NCI-H69 (cell line): ENCODE measurements at regions not wholly inside any gene's neighbourhood (a gene's known extent, or its start where the extent isn't known, plus 50 kb on each side); places are given as distances from the start of the nearest gene placed in this dataset.

Source experiments
- DNase-seq: peaks from one replicate; lab custom pipeline; 2025; lab: John Stamatoyannopoulos, UW

- DNase-seq: no peak
Measured at GRCh38 chr11:79578116-79578515, 137.3 kb upstream of the TENM4 start.

GRCh38 chr11:79575701-79576100 is 134.9 kb upstream of the TENM4 start:
- DNase-seq: no peak

GRCh38 chr11:79570104-79570503 is 129.3 kb upstream of the TENM4 start:
- no peak for DNase-seq

GRCh38 chr11:79564288-79564925 is 123.6 kb upstream of the TENM4 start:
- no peak for DNase-seq

GRCh38 chr11:79561496-79561895 is 120.7 kb upstream of the TENM4 start:
- no peak for DNase-seq

GRCh38 chr11:79550809-79551208 is 110.0 kb upstream of the TENM4 start:
- DNase-seq: no peak

- no peak for DNase-seq
Measured at GRCh38 chr11:79547256-79547655, 106.4 kb upstream of the TENM4 start.

GRCh38 chr11:79546351-79546750 is 105.5 kb upstream of the TENM4 start:
- no peak for DNase-seq

- DNase-seq: no peak
Measured at GRCh38 chr11:79544361-79544760, 103.5 kb upstream of the TENM4 start.

- DNase-seq: no peak
Measured at GRCh38 chr11:79543101-79543500, 102.3 kb upstream of the TENM4 start.

- no peak for DNase-seq
Measured at GRCh38 chr11:79541466-79541865, 100.6 kb upstream of the TENM4 start.

- no peak for DNase-seq
Measured at GRCh38 chr11:79538775-79539174, 97.9 kb upstream of the TENM4 start.

GRCh38 chr11:79536155-79536917 is 95.5 kb upstream of the TENM4 start:
- peak; percentile 24 for DNase-seq

GRCh38 chr11:79535606-79536005 is 94.8 kb upstream of the TENM4 start:
- no peak for DNase-seq

GRCh38 chr11:79525257-79525656 is 84.4 kb upstream of the TENM4 start:
- DNase-seq: peak; percentile 18

GRCh38 chr11:79522626-79523025 is 81.8 kb upstream of the TENM4 start:
- no peak for DNase-seq

GRCh38 chr11:79520086-79520485 is 79.3 kb upstream of the TENM4 start:
- DNase-seq: no peak

GRCh38 chr11:79515781-79516180 is 75.0 kb upstream of the TENM4 start:
- DNase-seq: no peak

GRCh38 chr11:79514695-79515094 is 73.9 kb upstream of the TENM4 start:
- peak; percentile 16 for DNase-seq

GRCh38 chr11:79514290-79514689 is 73.5 kb upstream of the TENM4 start:
- no peak for DNase-seq

GRCh38 chr11:79512706-79513469 is 72.1 kb upstream of the TENM4 start:
- DNase-seq: no peak

- no peak for DNase-seq
Measured at GRCh38 chr11:79510960-79511359, 70.1 kb upstream of the TENM4 start.

GRCh38 chr11:79508461-79508860 is 67.6 kb upstream of the TENM4 start:
- no peak for DNase-seq
